Mammary epithelial cell (primary cell): ENCODE measurements at regions not wholly inside any gene's neighbourhood (a gene's known extent, or its start where the extent isn't known, plus 50 kb on each side); places are given as distances from the start of the nearest gene placed in this dataset.
"Not testable (repeated sequence)": the region's sequence is repeated elsewhere in the genome, so short reads cannot be mapped to it uniquely, and the experiment has no call there.

Source experiments
- EZH2 ChIP-seq: IDR thresholded peaks from 2 replicates; pipeline ENCODE4 v1.6.1; 2012; ENCODE audit warnings: low read length, inconsistent platforms, borderline replicate concordance
- TF ChIP-seq, protein P1 (sequence below), 2 donors: IDR thresholded peaks in 1 of 2; conservative IDR thresholded peaks in 1 of 2; 2 replicates each; pipeline ENCODE4 v1.5.1; 2011 to 2012; ENCODE audit warnings: inconsistent platforms in 2 of 2, low read length in 2 of 2, mild to moderate bottlenecking in 2 of 2, control low read depth in 1 of 2, low read depth in 1 of 2; ENCODE audit not compliant: insufficient read depth in 1 of 2; ENCODE audit errors: extremely low read depth in 1 of 2

DNA sequence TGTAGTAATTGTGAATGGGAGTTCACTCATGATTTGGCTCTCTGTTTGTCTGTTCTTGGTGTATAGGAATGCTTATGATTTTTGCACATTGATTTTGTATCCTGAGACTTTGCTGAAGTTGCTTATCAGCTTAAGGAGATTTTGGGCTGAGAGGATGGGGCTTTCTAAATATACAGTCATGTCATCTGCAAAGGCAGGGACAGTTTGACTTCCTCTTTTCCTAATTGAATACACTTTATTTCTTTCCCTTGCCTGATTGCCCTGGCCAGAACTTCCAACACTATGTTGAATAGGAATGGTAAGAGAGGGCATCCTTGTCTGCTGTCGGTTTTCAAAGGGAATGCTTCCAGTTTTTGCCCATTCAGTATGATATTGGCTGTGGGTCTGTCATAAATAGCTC, 51.9 kb upstream of the ARHGAP29 start:
- not testable (repeated sequence) for TF ChIP-seq EZH2
- TF ChIP-seq, protein P1, sequence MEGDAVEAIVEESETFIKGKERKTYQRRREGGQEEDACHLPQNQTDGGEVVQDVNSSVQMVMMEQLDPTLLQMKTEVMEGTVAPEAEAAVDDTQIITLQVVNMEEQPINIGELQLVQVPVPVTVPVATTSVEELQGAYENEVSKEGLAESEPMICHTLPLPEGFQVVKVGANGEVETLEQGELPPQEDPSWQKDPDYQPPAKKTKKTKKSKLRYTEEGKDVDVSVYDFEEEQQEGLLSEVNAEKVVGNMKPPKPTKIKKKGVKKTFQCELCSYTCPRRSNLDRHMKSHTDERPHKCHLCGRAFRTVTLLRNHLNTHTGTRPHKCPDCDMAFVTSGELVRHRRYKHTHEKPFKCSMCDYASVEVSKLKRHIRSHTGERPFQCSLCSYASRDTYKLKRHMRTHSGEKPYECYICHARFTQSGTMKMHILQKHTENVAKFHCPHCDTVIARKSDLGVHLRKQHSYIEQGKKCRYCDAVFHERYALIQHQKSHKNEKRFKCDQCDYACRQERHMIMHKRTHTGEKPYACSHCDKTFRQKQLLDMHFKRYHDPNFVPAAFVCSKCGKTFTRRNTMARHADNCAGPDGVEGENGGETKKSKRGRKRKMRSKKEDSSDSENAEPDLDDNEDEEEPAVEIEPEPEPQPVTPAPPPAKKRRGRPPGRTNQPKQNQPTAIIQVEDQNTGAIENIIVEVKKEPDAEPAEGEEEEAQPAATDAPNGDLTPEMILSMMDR (conservative IDR thresholded peaks at IDR 0.05 in 1 of 2, IDR thresholded peaks at IDR 0.05 in 1 of 2; ENCODE audit: extremely low read depth in 1 of 2, insufficient read depth in 1 of 2, low read depth in 1 of 2, low read length in 2 of 2): not testable (repeated sequence)
